Stimulated activated CD8-positive, alpha-beta memory T cell treated with anti-CD3 and anti-CD28 coated beads, Interleukin-7, amount 100 ng/mL, for 48 hours (primary cell): ENCODE measurements at regions not wholly inside any gene's neighbourhood (a gene's known extent, or its start where the extent isn't known, plus 50 kb on each side); places are given as distances from the start of the nearest gene placed in this dataset.

Experiments
- DNase-seq, 2 donors: peaks; one replicate each; pipeline ENCODE4 v3.0.0-alpha.2; 2020; ENCODE audit warnings: low read depth in 1 of 2; ENCODE audit errors: extremely low read depth in 1 of 2

DNA sequence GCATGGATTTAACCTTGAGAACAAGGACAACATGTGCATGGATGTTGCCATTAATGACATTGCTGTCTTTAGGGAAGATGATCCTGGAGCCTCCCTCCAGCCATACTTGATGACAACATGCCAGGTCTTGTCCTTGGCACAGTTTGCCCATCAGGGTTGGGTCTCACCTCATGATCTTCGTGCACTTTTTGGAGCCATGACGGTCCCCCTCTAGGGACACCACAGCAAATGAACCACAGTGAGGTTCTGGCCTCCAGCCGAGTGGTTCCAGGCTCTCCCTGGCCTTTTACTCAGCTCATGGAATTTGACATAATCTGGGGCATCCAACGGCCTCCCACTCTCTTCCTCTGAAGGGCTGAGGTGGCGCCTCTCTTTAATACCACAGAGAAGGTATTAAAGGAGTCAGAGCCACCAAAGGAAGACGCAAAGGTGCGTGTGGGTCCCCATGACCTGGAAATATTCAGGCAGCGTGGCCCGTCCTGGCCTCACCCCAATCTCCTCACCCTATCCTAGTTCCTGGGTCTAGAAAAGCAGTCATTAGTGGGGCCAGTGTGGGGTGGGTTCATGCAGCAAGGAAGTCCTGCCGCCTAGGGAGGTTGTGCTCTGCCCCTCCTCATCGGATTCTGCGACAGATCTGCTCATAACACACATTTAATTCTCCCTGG is 184.8 kb downstream of the CXCL12 start:
- DNase-seq, result no peak

DNA sequence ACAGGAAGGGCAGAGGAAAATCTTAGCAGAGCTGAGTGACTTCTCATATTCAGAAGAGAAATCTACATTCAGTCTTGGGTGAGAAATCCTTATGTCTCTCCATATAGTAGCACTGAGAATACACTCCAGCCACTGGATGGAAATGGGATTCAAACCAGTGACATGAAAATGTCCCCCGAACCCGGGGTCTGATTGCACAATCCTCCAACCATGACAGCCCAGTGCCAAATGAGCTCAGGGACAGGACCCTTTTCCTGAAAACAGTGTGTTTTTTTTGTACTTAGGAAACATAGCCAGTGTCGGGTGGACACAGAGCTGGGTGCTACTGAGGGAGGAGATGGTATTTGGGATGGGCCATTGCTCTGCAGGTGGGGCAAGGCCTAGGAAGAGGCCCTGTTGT is 185.6 kb downstream of the CXCL12 start:
- no peak for DNase-seq

DNA sequence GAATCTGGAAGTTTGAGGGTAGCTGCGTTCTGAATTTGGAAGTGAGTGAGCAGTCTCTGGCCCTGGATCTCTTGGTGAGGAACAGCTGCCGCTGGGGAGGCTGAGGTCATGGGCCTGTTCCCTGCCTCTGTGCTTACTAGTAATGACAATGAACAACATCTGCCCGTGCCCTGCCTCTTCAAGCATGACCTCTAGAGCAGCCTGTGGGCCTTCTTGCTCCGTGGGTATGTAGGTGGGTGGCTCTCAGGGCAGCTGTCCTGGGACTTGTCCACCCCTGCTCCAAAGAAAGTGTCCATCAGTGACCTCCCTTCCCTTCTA is 186.2 kb downstream of the CXCL12 start:
- no peak for DNase-seq

DNA sequence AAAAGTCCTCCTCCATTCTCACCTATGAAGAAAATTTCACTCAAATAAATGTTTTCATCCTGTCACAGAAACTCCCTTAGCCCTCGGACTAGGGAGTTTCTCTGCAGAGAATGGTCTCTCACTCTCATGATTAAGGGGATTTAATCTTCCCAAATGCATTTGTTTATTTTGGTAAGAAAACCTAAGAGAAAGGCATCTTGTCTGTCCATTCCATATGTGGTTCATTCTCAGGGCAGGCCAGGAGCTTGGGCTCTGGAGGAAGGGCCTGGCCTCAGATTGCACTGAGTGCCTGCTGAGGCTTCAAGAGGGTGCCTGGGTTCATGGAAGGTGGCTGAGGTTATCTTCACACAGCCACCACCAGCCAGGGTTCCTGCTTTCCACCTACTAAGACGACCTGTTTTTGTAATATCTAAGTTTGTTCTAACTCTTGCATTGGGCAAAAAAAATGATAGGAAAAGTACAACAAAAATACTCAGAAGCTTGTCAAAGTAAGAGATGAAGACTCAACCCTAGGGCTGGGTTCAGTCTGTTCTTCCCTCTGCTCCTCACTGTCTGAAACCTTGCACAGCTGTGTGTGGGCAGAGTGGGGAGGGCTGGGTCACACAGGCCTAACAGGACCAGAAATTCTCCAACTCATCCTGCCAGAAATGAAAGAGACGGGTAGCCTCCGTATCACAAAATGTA is 186.7 kb downstream of the CXCL12 start:
- no peak for DNase-seq

DNA sequence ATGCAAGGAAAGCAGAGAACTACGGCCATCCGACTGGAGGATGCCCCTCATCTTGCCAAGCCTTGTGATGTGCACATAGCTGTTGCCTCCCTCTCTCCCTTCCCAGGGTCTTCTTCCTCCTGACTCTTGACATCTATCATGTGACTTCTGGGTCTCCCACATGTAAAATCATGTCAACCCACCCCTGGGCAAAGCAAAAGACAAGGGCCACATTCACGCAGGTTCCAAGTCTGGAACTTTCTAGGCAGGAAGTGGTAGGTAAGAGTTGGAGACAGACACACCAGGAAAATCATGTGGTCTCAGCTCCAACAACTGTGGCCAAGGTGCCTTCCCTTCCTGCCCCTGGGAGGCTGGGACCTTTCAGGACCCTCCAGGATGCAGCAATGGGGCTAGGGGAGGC is 187.3 kb downstream of the CXCL12 start:
- DNase-seq, result no peak

DNA sequence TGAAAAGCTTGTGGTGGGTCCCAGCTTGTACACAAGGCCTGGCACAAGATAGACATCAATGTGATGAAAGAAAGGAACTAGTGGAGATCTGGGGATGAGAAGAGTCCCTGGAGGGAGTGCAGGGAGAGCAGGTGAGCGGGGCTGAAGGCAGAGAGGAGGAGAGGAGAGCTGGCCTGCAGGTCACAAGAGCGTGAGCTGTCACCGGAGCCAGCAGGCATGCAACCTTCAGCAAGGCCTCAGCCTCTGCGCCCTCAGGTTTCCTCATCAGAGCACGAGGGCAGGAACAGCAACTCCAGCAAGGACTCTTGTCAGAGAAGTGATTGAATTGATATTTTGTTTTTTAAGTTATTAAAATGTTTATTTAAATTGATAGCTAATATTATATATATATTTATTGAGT is 188.6 kb downstream of the CXCL12 start:
- no peak for DNase-seq

DNA sequence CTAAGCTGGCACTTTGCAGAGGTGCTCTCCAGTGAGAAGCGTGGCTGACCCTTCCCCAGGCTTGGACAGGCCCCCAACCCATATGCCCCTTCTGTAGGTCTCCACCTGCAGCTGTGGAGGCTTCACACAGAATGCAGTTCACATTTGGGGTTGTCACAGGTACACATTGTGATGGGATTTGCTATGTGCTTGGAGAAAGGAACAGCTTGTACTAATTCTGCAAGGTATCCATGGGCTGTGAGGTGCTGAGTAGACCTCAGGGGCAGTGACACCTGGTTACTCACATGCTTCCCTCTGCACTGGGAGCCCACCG is 188.9 kb downstream of the CXCL12 start:
- DNase-seq, result no peak

DNA sequence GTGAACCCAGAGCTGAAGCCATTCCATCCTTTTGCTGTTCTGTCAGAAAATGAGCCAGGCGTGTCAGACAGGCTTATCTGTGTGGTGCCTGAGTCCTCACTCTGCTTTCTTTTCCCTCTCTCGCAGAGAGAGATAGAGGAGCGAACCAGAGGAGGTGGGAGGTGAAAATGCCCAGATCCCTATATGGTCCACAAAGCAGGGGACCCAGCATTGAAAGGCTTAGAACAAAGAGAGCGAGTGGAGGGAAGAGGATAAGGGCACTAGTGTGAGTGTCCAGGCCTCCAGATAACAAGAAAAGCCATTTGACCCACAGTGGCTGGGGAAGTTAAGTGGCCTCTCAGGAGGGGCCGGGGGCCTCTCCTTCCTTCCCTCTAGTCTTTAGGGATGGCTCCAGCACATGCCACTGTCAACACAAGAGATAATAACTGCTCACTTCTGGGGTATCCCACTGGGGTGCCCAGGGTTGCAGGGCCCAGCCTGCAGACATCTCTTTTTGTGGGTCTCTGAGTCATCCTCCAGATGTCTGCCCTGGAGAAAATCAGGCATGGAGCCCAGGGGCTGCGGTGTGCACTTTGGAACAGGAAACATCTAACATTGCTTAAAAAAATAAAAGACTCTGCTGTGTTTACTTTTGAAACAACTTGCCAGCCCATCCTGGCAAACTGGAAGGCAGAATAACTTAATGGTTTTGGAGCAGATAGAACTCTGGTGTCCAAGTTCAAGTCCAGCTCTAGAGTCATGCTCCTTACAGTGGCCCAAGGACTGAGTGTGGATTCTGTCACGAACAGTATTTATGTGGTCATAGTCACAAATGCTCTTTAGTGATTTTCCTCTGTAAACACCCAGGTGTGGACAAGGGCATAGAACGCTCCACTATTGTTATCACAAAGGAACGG is 189.5 kb downstream of the CXCL12 start:
- no peak for DNase-seq

DNA sequence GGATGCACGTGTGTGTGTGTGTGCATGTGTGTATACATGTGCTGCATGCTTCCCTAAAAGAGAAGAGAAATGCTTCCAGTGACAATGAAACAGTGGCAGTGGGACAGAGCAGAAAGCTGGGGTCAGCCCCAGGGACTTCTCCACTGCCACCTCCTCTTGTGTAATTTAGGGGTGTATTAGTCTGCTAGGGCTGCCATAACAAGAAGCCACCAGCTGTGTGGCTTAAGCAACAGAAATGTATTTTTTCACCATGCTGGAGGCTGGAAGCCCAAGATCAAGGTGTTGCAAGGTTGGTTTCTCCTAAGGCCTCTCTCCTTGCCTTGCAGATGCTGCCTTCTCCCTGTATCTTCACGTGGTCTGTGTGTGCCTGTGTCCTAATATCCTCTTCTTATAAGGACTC is 190.5 kb downstream of the CXCL12 start:
- DNase-seq, result no peak

DNA sequence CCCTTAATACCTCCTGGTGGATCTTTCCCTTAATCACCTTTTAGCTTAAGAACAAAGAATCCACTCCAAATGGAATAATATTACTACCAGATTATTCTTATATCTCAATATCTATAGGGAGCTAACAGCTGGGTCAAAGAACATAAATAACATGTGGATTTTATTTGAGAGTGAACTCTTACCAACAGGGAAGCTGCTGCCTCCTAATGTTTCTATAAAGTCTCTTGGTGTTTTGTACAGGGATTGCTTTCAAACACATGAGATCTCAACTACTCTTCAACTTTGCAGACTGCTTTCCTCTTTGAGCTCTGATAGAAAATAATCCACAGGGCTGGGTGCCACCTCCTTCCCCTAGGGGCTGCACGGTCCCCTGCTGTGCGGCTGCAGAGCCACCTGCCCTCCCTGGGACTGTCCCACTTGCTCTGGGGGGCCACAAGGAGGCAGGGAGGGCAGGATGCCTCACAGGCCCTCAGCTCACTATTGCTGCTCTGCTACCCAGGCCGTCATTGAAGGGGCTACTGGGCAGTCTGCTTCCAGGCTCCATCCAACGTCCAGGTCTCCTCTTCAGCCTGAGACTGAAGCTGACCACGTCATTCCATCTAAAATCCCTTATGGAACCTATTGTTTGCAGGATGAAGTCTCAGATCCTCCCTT is 191.2 kb downstream of the CXCL12 start:
- DNase-seq, result no peak

DNA sequence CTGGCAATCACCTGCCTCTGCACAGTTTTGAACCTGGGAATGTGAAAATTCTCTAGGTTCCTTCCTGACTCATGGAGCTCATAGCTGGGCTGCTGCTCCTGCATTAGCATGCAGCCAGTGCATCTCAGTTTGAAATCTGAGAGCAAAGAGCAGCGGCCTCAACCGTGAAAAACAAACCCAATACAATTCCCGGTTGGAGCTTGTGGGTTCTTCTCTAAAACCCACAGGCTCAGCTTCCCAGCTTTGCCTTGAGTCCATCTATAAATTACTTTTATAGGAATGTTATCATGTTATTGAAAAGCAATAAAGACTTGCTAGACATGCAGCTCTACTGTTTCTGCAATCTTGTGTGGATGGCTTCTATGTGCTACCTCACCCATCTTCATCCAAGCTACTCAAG is 191.7 kb downstream of the CXCL12 start:
- no peak for DNase-seq

DNA sequence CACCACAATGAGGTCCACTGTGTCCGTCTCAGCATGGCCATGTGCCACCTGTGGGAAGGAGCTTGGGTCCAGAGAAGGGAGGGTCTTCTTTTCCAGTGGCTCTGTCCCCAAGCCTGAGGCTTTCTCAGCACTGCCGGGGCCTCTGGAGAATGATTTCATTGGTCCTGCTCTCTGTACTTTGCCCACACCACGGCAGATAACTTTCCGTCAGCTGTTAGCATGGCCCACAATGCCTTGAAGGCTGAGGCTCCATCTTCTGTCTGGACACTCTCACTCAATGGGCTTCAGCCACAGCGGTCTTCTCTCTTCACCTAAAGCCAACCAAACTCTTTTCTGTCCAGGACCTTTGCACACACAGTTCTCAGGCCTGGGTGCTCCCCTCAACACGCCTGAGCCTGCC is 192.5 kb downstream of the CXCL12 start:
- DNase-seq, result no peak

DNA sequence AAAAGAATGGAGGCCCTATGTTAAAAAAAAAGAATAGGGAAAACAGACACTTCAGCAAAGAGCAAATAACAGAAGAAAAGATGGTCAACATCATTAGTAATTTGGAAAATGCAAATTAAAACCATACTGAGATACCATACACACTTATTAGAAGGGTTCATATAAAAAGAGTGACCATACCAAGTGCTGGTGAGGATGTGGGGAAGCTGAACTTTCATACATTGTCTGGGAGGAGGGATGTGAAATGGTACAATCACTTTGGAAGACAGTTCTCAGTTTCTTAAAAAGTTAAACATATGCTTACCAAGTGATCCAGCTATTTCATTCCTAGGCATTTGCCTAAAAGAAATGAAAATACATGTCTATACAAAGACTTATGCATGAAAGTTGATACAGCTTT is 194.4 kb downstream of the CXCL12 start:
- DNase-seq, result no peak

DNA sequence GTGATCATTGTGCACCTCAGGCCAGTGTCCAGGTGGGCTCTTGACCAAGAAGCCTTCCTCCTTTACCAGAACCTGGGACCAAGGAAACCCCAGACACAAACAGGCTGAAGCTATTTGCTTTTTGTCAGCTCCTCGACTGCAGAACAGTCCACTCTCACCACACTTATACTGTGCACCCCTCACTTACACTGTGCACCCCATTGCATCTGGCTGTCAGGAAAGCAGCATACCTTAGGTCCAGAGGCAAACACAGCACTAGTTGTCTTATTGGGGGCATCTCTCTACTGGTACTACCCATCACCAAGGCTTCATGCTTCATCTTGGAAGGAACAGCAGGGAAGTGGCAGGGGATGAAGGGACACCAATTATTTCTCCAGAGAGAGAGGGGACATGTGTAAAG is 198.1 kb downstream of the CXCL12 start:
- no peak for DNase-seq

DNA sequence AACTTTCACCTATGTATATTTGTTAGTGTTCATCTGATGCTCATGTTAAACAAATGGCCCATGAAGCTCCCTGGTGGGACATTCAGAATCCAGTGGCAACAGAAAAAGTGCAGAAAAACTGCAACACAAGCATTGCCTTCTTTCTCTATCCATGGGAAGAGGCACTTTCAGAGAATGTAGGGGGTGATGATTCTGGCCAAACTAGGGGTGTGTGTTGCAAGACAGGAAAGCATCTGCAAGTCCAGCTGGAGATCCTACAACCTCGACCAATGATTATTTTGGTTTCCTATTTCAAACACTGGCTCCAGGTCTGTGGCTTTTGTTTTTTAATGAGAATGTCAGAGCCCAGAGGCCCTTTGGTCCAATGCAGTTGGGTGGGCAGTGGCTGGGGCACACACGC is 198.7 kb downstream of the CXCL12 start:
- no peak for DNase-seq

DNA sequence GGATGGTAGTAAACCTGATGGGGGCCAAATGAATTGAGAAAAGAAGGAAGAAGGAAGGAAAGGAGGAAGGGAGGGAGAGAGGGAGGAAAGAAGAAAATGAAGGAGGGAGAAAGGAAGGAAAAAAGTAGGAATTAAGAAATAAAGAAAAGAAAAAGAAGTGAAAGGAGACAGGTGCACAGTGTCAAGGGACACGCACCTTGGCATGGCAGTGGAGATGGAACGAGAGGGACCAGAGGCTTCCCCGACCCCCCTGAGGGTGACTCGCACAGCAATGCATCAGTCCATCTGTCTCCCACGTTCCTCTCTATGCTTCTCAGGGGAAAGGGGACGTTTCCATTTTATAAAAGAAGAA is 199.6 kb downstream of the CXCL12 start:
- DNase-seq, result no peak

DNA sequence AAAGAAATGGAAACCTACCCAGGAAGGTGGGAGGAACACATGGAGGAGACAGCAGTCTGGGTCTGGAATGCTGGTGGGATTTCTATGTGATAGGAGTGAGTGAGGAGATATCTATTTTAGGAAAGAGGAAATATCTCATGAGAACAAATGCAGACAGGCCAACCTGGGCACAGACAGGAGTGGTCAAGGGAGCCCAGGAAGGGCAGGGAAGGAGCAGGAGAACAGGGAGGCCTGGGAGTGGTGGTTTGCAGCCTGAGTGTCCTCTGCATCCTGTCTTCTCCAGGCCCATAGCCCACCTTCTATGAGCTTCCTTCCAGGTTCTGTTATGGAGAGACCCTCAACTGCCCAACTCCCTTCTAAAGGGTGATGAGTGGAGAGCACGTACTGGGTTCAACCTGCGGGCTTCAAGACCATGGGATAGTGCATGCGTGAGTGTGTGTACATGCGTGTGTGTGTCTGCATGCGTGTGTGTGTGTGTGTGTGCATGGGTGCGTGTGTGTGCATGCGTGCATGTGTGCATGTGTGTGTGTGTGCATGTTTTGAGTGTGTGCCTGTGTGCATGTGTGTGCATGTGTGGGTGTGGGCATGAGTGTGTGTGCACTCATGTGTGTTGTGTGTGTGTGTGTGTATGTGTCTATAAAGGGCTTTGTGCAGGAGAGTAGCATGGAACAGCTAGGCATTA is 200.1 kb downstream of the CXCL12 start:
- no peak for DNase-seq

DNA sequence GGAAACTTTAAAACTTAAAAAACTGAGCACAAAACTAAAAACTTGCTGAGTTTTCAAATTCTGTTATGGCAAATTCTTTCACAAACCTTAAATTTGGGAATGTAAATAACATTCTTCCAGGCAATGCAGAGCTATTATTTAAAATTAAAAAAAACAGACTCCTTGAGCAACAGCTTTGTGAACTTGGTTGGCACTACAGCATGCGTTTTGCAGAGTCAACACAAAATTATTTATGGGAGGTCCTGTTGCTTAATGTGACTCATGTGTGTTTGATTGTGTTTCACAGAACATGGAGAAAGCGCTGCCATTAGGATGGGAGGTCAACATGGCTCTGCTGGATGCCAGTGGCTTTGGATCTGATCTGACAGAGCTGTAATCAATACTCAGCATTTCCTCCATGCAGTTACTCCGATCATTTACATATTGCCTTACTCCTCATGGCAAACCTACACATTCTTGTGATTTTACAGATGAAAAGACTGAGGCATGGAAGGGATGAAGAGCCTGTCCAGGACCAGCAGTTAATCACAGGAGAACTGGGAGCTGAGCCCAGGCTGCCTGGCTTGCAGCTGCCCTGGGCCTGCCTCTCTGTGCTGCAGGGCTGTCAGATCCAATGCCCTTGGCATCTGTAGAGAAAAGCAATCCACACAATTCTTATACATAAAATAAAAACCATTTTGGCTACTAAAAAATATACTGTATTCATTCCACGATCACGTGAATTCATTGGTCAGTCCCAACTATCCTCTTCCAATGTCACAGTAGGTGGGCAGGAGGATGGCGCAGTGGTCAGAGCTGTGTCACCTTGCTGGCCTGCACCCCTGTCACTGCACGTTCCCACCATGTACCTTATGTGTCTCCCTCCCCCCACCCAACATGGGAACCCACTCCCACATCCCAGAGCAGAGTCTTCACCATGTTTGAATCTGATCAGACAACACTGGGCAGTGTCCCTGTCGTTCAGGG is 200.9 kb downstream of the CXCL12 start:
- DNase-seq, result no peak

DNA sequence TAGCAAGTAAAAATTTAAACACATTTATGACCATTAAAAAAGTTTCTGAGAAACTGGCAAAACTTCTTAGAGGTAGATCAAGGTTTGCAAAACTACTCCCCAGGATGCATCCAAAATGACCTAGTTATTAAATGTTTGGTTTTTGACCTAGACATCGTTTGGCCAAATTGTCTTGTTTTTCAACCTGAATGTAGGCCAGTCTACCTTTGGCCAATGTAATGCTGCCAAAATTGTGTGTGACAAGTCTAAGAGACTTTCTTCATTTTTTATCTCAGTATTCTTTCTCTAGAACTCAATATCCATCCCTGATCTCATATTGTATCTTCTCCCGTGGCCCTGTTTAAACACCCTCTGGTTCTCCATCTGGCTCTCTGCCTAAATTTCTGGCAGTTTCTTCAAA is 202.0 kb downstream of the CXCL12 start:
- no peak for DNase-seq
